Activated CD8-positive, alpha-beta memory T cell treated with anti-CD3 and anti-CD28 coated beads for 24 hours (primary cell): ENCODE measurements at regions not wholly inside any gene's neighbourhood (a gene's known extent, or its start where the extent isn't known, plus 50 kb on each side); places are given as distances from the start of the nearest gene placed in this dataset.

ENCODE experiments used
- DNase-seq: peaks from one replicate; pipeline ENCODE4 v3.0.0-alpha.2; 2020

DNA sequence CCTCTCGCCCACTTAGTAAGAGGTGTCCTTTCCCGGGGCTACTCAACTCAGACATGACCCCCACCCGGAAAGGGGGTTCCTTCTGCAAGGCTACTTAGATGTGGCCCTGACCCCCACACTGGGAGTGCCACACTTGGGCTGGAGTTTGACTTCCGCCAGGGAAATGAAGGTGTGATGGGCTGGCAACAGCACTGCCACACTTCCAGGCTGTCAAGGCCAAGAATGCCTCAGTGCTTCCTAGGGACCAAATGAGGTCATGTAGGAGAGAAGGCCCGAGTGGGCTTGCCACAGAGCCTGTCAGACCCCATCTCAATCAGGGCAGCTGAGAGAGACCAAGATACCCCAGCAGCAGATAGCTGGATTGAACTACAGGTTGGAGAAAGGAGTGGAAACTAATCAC lies 55.5 kb downstream of the DRD1 start:
- DNase-seq, result no peak

DNA sequence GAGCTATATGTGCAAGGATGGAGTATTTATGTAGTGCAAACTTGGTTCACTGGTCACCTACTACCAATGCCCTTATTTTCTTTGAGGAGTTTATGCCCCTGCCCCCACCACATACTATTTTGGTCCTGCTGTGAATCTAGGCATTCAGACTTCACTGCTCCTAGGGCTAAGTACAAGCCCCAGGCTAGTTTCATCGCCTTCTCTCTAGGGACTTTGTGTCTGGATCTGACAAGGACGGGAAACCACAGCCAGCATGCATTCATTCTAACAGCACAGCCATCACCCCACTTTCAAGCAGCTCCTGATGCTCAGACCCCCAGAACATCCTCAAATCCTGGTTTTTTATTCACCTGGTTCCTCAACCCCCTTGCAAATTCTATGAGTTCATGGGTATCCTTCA lies 56.8 kb downstream of the DRD1 start:
- DNase-seq, result no peak

DNA sequence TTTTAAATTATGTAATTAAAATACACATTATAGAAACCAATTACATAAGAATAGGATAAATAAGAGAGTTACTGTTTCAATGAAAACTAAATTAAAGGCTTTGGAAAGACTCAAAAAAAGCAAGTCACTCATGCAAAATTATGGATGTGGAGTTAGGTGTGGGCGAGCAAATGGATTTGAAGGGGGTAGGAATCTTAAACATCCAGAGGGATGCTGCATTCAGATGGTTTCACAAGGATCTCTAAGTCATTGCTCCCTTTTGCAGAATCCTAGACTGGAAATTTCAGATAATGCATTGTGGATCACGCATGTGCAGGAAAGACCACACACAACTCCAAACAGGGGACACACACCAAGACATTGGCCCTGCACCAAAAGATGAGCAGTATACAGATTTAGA lies 57.5 kb downstream of the DRD1 start:
- no peak for DNase-seq

DNA sequence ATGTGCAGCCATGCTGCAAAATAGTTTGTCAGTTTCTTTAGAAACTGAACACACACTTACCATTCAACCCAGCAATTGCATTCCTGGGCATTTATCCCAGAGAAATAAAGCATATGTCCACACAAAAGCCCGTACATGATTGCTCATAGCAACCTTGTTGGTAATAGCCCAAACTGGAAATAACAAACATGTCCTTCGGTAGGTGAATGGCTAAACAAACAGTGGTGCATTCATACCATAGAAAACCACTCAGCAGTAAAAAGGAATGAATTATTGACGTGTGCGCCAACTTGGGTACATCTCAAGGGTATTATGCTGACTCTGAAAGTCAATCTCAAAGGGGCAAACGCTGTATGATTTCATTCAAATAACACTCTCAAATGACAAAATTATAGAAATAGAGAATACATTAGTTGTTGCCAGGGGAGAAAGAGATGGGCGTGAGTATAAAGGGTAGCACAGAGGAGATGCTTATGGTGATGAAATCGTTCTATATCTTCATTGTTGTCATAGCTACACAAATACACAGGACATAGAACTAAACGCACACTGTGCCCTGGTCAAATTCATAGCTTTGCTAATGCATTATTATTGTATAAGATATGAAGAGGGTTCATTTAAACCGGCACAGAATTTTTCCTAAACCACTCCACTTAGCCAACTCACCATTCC lies 58.2 kb downstream of the DRD1 start:
- no peak for DNase-seq

DNA sequence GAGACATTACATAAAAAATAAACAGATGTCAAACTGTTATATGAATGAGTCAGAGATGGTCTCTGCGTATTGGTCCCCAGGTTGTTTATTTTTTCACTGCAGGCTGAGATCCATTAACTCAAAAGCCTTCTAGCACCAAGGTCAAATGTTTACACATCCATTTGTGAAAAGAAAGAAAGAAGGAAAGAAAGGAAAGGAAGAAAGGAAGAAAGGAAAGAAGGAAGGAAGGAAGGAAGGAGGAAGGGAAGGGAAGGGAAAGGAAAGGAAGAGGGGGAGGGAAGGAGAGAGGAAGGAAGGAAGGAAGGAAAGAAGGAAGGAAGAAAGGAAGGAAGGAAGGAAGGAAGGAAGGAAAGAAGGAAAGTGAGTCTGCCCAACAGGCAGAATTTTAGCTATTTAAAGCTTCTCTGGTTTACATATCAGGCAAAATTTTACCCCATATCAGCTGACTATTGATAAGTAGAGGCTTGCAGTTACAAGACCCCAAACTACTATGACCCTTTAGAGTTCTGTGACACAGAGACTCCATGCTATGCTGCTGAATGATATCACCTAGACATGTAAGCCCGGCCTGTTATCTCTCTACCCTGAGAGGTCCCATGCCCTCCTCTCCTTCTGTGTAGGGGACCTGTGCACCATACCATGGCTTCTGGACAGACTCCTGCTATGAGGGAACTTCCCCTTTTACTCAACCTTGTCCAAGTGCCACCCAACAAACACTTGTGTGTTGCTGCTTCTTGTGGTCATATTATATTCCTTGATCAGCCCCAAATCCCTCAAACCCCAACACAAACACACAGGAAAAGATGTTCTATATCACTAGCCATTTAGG lies 59.0 kb downstream of the DRD1 start:
- DNase-seq, result no peak

DNA sequence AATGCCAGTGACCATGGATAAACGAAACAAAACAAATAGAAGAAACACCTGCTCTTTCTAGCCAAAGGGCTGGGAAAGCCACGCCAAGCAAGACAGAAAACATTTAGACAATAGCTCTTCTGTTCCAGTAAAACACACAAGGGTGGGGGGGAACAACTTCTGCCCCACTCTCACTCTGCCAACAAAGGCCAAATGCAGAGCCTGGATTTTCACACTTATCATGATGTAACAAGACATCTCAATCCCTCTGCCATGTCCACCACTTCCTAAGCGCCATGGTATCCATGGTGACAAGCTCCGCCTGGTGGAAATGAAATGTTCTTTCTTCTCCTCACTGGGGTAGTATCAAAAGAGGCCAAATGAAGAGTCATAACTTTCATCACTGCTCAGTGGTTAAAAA lies 60.6 kb downstream of the DRD1 start:
- no peak for DNase-seq

DNA sequence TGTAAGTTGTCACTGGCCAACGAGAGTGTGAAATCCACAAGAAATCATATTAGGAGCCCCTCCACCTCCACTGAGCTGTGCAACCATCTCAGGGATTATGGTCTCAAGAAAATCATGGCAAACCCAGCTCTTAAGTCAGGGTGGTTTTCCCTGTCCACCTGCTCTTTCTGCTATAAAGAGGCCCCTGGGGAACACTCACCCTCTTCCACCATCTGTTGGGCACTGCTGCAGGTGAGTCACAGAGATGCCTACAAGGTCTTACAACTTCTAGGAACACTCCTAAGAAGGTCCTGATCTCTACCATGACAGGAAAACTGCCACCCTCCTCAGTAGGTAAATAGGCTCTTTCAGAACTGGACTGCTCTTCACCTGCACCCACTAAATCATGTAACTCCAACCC lies 61.8 kb downstream of the DRD1 start:
- DNase-seq, result no peak

DNA sequence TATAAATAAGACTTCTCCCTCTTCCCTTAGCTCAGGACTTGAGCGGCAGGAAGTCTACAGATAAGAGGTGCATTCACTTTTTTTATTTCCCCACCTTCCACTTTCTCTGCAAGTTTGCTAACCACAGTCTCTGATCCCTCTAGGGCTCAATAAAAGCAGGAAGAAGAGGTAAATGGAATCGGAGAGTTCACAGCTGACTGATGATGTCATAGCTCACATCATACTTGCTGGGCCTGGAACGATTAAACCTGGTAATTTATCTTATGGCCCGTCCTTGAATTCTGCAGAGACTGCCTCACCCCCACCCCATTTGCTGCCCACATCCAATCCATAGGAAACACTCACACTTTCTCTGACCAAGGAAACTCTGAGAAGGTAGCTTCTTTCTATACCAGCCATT lies 62.9 kb downstream of the DRD1 start:
- DNase-seq, result no peak

DNA sequence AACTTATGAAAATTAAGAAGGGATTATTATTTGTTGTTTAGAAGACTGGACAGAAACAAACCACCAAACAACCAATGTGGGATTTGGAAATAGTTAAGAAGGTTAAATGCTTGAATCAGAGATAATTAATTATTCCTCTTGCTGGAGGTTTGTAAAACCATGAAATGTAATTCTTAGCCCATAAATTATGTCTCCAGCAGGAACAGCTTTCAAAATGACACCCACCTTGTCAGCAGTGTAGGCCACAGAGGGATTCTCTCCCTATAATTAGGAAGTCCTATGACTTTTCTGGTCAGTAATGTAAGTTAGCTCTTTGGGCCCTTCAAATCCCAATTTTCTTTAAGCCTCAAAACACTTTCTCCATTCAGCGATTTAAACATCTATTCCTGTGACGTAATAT lies 63.3 kb downstream of the DRD1 start:
- no peak for DNase-seq

DNA sequence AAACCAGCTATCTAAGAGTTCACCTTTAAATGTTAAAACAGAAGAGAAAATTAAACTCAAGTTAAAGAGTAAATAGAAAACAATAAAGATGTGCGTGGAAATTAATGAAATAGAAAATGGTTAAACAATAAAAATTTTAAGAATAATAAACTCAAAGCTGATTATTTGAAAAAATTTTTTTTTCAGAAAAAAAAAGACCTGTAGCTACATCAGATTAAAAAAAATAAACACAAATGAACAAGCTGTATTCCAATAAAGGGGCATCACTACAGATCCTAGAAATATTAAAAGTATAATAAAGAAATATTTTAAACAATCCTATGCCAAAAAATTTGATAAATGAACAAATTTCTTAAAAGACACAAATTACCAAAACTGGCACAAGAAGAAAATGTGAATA lies 64.1 kb downstream of the DRD1 start:
- no peak for DNase-seq

DNA sequence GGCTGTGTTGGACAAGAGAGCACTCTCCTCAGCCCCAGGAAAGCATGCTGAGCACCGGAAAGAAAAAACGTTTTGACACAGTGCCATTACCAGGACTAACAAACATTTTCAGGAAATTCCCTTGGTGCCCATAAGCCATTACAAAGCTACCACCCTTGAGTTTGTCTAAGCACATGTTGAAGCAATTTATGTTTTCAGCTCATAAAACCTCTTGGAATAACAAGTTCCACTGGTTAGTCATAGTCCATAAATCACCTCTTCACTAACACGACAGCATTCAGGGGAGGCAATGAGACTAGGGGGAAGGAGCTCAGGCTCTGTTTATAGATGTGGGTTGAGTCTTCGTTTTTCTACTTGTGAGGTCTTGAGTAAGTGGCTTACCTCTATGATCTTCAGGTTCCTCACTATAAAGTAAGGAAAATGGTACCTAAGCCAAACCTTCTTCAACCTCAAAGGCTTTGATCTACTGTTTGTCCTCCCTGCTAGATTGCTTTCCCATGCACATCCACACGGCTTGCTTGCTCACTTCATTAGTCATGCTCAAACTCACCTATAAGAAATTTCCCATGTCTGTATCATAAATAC lies 65.4 kb downstream of the DRD1 start:
- no peak for DNase-seq

DNA sequence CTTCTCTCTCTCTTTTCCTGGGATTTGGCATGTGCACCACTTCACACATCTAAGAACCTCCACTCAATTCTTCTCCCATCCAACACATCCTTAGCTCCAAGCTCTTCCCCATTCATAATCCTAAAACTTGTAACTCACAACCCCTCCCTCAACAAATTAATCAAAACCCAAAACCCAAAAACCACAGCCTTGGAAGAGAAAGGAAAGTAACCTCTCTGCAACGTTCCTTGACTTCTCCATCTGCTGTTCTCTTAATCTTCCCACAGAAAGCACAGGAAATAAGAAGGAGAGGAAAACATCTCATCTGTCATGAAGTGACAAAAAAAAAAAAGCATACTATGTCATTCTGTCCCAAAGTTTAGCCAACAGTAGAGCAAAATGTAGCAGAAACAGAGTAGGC lies 66.2 kb downstream of the DRD1 start:
- no peak for DNase-seq

DNA sequence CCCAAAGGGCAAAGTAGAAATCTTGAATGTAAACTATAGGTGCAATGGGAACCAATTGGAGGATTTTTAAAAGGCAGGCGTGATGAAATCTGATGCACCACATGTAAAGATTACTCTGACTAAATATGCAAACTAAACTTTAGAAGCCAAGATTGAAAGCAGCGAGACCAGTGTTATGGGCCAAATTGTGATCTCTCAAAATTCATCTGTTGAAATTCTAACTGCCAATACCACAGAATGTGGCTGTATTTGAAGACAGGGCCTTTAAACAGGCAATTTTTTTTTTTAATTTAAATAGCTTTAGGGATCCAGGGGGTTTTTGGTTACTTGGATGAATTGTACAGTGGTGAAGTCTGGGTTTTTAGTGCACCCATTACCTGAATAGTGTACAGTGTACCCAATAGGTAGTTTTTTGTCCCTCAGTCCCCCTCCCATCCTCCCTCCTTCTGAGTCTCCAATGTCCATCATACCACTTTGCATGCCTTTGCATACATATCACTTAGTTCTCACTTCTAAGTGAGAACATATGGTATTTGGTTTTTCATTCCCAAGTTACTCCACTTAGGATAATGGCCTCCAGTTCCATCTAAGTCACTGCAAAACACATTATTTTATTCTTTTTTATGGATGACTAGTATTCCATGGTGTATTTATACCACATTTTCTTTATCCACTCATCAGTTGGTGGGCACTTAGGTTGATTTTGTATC lies 69.7 kb downstream of the DRD1 start:
- DNase-seq, result no peak

DNA sequence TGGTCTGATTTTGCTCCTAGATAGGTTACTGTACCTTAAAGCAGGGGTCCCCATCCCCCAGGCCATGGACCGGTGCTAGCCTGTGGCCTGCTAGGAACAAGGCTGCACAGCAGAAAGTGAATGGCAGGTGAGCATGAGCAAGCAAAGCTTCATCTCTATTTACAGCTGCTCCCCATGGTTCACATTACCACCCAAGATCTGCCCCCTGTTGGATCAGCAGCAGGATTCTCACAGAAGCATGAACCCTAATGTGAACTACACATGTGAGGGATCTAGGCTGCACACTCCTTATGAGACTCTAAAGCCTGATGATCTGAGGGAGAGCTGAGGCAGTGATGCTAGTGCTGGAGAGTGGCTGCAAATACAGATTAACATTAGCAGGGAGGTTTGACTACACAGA lies 78.1 kb downstream of the DRD1 start:
- DNase-seq, result no peak

DNA sequence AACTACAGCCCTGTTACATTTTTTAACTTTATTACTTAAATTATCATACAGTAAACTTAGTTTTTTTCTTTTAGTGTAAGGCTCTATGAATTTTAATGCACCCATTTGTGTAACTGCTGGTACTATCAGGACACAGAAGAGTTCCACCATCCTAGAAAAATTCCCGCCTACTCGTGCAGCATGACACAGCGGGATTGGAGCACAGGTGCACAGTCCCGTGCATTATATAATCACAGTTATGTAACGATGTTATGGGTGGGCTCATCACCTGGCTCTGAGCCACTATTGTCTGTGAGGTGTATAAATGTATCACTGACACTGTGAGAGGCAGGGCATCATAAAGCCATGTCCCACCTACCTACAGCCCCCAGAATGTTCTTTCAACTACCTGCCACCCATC lies 80.7 kb downstream of the DRD1 start:
- DNase-seq, result no peak

DNA sequence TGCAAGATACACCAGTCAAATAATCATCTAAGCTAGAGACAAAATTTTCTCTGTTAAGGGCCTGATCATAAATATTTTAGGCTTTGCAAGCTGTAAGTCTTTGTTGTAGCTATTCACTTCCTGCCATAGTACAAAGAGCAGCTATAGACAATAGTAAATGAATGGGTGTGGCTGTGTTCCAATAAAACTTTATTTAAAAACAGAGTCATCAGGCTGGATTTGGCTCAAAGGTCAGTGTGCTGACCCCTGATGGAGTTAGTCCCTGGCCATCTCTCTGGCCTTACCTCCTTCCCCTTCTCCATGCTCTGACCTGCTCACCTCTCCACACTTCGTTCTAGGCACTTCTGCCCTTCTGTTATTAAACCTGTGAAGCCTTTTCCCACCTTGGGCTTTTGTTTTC lies 86.0 kb downstream of the DRD1 start:
- DNase-seq, result no peak

DNA sequence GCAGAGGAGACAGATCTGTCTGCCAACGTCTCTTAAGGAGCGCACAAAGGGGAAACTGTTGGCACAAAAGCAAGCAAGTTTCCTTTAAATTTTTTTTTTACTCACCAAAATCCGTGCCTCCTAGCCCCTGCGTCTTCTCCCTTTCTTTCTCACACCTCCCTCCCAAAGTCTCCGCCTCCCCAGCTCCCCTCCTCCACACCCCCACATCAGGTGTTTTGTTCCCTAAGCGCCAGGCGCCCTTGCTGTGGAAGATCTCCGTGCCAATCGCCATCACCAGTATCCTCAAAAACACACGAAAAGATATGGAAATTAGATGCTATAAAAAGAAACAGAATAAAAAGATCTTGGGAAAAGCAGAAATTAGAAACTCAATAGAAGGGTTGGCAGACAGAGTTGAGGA lies 87.6 kb downstream of the DRD1 start:
- no peak for DNase-seq

DNA sequence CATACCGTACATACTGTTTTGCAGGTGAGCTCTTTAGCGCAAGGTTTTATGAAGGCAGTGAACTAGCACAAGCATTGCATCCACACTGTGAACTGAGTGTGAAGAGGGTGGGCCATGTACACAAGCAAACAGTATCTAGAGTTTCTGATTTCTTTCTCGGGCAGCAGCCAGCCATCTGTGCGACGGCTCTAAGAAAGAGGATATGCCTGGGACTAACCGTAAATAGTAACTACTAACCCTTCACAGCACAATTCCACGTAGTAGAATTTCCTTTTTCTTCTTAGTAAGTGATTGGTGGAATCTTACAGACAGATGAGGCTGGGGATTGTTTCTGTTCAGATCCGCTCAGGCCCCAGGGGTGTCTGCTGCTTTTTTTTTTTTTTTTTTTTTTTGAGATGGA lies 89.0 kb downstream of the DRD1 start:
- no peak for DNase-seq

DNA sequence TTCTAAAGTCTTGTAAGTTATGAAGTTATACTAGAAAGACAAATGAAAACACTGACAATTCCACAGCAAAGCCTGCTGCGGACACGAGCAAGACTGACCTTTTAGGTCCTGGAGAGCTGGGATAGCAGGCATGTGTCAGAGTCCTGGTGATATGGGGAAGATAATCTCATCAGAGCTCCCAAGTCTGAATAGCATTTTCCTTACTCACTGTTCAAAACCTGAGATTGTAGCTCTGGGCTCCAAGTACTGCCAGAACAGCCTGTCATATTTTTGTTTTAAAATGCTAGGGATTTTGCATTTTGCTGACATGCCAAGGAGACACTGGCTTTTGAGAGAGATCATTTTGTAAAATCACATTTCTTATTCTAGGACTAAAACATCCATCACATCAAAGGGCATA lies 90.1 kb downstream of the DRD1 start:
- no peak for DNase-seq

DNA sequence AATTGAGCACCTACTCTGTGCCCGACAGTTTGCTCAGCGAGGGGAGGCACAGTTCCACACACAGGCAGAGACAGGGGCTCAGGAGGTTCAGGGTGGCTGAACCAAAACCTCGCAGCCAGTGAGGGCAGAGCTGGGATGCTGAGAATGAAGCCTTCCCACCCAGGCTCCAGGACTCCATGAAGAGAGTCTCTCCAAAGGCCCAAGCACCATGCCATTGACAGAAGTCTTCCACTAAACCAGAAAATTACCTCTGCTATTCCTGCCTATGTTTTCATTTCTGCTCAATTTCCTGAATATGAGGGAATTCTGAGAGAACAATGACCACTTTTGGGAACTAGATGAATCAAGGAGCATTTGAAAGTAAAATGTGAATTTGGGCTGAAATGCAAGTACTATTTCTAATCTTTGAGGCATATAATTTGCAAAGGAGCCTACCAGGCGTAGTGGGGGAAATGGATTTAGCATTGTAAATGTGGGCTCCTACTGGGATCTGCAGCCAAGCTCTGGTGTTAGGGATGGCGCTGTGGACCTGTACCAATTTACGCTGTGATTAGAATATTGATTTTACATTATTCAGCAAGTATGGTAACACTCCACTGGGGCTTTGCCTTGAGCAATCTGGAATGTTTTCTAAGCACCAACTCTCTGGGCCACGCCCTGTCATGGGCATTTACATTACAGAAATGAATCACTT lies 91.9 kb downstream of the DRD1 start:
- DNase-seq, result no peak

DNA sequence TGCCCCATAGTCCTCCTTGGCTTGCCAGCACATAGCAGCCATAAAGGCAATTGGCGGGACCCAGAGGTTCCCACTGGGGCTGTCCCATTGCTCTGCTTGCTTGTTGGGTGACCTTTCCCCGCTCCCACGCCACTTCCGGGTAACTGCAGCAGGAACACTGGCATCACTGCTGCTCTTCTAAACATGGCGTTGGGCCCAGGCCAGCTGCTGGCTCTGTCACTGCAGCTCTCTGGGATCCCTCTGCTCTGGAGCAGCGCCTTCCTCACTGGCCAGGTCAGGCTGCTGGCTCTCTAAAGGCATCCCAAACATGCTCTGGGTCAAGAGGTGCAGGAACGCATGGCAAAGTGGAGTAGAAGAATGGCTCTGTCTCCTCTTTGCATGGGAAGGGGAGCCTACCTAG lies 92.9 kb downstream of the DRD1 start:
- DNase-seq, result no peak

DNA sequence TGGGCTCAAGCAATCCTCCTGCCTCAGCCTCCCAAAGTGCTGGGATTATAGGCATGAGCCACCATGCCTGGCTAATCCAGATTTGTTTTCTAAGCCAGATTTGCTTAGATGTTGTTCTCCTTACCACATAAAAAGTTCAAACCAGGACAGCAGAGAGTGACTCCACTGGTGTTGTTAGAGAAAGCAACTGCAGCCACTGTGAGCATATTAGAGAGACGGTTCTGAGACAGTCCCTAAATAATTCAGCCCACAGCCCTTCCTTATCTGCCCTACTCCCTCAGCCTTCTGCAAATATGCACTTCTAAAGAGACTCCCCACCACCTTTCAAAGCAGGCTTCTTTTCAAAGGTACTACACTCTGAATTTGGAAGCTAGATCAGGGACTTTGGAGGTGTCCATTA lies 96.1 kb downstream of the DRD1 start:
- no peak for DNase-seq

DNA sequence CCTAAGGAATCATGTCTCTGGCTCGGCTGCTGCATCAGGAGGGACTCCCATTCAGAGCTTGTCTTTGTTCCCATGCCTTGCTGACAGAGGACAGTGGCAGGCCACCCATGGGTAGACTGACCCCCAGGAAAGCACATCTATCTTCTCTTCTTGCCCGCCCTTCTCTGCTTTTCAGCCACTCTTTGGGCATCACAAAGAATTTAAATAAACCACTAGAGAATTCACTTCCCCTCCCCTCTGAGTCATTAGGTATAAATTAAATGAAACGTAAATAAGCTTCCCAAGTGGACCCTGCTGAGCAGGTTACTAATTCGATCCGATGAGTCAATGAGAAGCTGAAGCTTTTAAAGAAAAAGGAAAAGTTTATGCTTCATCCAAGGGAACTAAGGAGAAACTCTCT lies 97.0 kb downstream of the DRD1 start:
- no peak for DNase-seq
